Coronary artery (tissue), 2 donors: ENCODE measurements at regions not wholly inside any gene's neighbourhood (a gene's known extent, or its start where the extent isn't known, plus 50 kb on each side); places are given as distances from the start of the nearest gene placed in this dataset.

Experiments used
- DNase-seq: peaks from one replicate; pipeline ENCODE4 v3.0.0-alpha.2; 2017; ENCODE audit warnings: low spot score
- H3K27ac ChIP-seq, 2 donors: fragments of 200-600 bp; sonication (generic); one replicate each; pipeline ENCODE4 v1.5.1; 2016 to 2019
- H3K4me3 ChIP-seq: fragments of 200-600 bp; sonication (generic); 2 replicates; pipeline ENCODE4 v1.5.1; 2016; ENCODE audit warnings: mild to moderate bottlenecking, moderate library complexity
- CTCF ChIP-seq: fragments of 200-600 bp; sonication (generic); IDR thresholded peaks from one replicate; pipeline ENCODE4 v1.5.1; 2019; ENCODE audit warnings: antibody characterized with exemption

- DNase-seq: no peak
- H3K4me3 ChIP-seq: no peak overlapping the region
- H3K27ac ChIP-seq: no peak overlapping the region
- TF ChIP-seq CTCF: no peak
These were observed 953.9 kb upstream of the GOT2 start for GRCh38 chr16:59688006-59688405.

- no peak overlapping the region for H3K4me3 ChIP-seq
- H3K27ac ChIP-seq: no peak overlapping the region
- no peak for DNase-seq
- TF ChIP-seq CTCF: no peak
These were observed 952.3 kb upstream of the GOT2 start for GRCh38 chr16:59686405-59686804.

GRCh38 chr16:59684911-59685310 is 950.8 kb upstream of the GOT2 start:
- Histone ChIP-seq H3K4me3 (no peak overlapping the region), H3K27ac (no peak overlapping the region)
- DNase-seq: no peak
- no peak for TF ChIP-seq CTCF

GRCh38 chr16:59683709-59684108 is 949.6 kb upstream of the GOT2 start:
- TF ChIP-seq CTCF: no peak
- no peak overlapping the region for H3K27ac ChIP-seq

GRCh38 chr16:59665618-59666220 is 931.6 kb upstream of the GOT2 start:
- Histone ChIP-seq H3K27ac (no peak overlapping the region), H3K4me3 (no peak overlapping the region)
- DNase-seq: no peak
- TF ChIP-seq CTCF: no peak

More at GRCh38 chr16:59683709-59684108, 949.6 kb upstream of the GOT2 start:
- no peak for DNase-seq
- no peak overlapping the region for H3K4me3 ChIP-seq

GRCh38 chr16:59658572-59658971 is 924.5 kb upstream of the GOT2 start:
- H3K4me3 ChIP-seq: no peak overlapping the region
- no peak for DNase-seq
- TF ChIP-seq CTCF: no peak
- no peak overlapping the region for H3K27ac ChIP-seq

GRCh38 chr16:59655031-59655430 is 920.9 kb upstream of the GOT2 start:
- TF ChIP-seq CTCF: no peak
- H3K4me3 ChIP-seq: no peak overlapping the region
- DNase-seq: no peak
- no peak overlapping the region for H3K27ac ChIP-seq
